Heart right ventricle (tissue), 16 donors: ENCODE measurements at regions not wholly inside any gene's neighbourhood (a gene's known extent, or its start where the extent isn't known, plus 50 kb on each side); places are given as distances from the start of the nearest gene placed in this dataset.
"Not testable (repeated sequence)": the region's sequence is repeated elsewhere in the genome, so short reads cannot be mapped to it uniquely, and the experiment has no call there.

Source experiments
- ATAC-seq, 8 donors: fragments of 200-7000 bp; cut with Tn5 transposase; one replicate each; pipeline ENCODE4 v1.9.1; 2020; ENCODE audit warnings: mild to moderate bottlenecking in 8 of 8, moderate library complexity in 8 of 8, moderate number of reproducible peaks in 1 of 8
- DNase-seq, 2 donors: peaks; one replicate each; pipeline ENCODE4 v3.0.0-alpha.2; 2020
- H3K27ac ChIP-seq, 10 donors: fragments of 200-600 bp; sonication (generic) in 2 of 10; one replicate each; pipeline versions ENCODE4 v1.5.0 to v1.8.0; 2020 to 2022; ENCODE audit warnings: mild to moderate bottlenecking in 3 of 10
- H3K27me3 ChIP-seq, 7 donors: fragments of 200-600 bp; one replicate each; pipeline ENCODE4 v1.8.0; 2021 to 2022; ENCODE audit warnings: mild to moderate bottlenecking in 2 of 7
- H3K36me3 ChIP-seq, 9 donors: fragments of 200-600 bp; sonication (generic) in 1 of 9; one replicate each; pipeline versions ENCODE4 v1.5.0 to v1.8.0; 2020 to 2022; ENCODE audit warnings: mild to moderate bottlenecking in 2 of 9
- H3K4me1 ChIP-seq, 9 donors: fragments of 200-600 bp; sonication (generic) in 1 of 9; one replicate each; pipeline versions ENCODE4 v1.5.0 to v1.8.0; 2020 to 2022; ENCODE audit warnings: mild to moderate bottlenecking in 4 of 9
- H3K4me3 ChIP-seq, 10 donors: fragments of 200-600 bp; sonication (generic) in 2 of 10; one replicate each; pipeline versions ENCODE4 v1.5.0 to v1.8.0; 2020 to 2022; ENCODE audit warnings: mild to moderate bottlenecking in 7 of 10, moderate library complexity in 2 of 10
- H3K9me3 ChIP-seq, 11 donors: fragments of 200-600 bp in 10 of 11; sonication (generic) in 2 of 11; one replicate each; pipeline versions ENCODE4 v1.5.0 to v1.8.0; 2013 to 2022; ENCODE audit warnings: mild to moderate bottlenecking in 2 of 11, control low read depth in 1 of 11, moderate library complexity in 1 of 11
- CTCF ChIP-seq, 9 donors: fragments of 200-600 bp; sonication (generic) in 2 of 9; IDR thresholded peaks; one replicate each; pipeline versions ENCODE4 v1.5.0 to v1.8.0; 2021 to 2022; ENCODE audit warnings: antibody characterized with exemption in 9 of 9, mild to moderate bottlenecking in 5 of 9, moderate library complexity in 1 of 9
- WGBS, 2 donors: extraction: QIAGEN DNeasy Blood & Tissue Kit; methylation state at CpG; one replicate each; pipeline ENCODE4 v1.1.7; 2013; ENCODE audit warnings: inconsistent platforms in 1 of 2; 5-methylcytosine and 5-hydroxymethylcytosine counted together
- intact Hi-C, 10 donors: fragments of 100-400 bp; cut with DNase I; formaldehyde crosslinking; loops; one replicate each; pipeline versions ENCODE4 v1.11.1 to v1.14.2; 2022
- donor health status: Arrhythmogenic right ventricular cardiomyopathy.
- donor health status: ischemic (EF 13 %, LVEDD 7.1; RV severe dilation, severe dysfunction).
- donor health status: healthy with polysubstance abuse.
- donor health status: DM: no; HTN: yes; CAD: no.
- donor health status: DM: no; HTN: no; CAD: no.
- donor health status: ischemic (EF 25% LVEDD 6.9; RV normal size, moderate dysfunction).
- donor health status: ischemic (EF 25% LVEDD 5.7; RV mildly dilated, moderate dysfunction).
- donor health status: healthy.
- donor health status: DM: yes; HTN: yes; CAD: no.
- donor health status: Ischemic cardiomyopathy.
- donor health status: ischemic (EF 35%, LVEDD 5.7; RV mildly dilated, moderate dysfunction).
- donor health status: nonischemic (EF 11% LVEDD 7.7; RV severe dilation, severe dysfunction).
- donor health status: DM: yes; HTN: yes; CAD: no.
- donor health status: PGD.
- donor health status: ischemic (EF 29% LVEDD 5.4; RV normal size, mild dysfunction).
- donor health status: nonischemic (EF 23%, LVEDD 6.1; RV moderate dilation, normal function).

DNA sequence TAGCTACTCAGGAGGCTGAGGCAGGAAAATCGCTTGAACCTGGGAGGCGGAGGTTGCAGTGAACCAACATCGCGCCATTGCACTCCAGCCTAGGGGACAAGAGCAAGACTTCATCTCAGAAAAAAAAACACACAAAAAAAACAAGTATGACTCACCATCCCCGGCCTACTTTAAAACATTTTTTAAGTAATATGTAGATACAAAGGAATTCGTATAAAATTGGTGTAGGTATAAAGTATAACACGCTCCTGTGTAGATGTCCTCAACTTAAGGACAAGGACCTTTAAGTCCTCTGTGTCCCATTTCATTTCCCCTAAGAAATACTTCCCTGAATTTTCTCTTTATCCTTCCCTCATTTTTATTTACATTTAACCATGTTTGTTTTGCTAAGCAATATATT lies 73.4 kb upstream of the PKN2 start:
- intact Hi-C loops: no loop called here
- ATAC-seq: no peak
- TF ChIP-seq CTCF (IDR thresholded peaks at IDR 0.05): no peak

GRCh38 chr1:88612292-88612691 lies 71.8 kb upstream of the PKN2 start:
- WGBS, 2 donors: 73 to 74% methylated on average over 2 of the region's 2 CpGs
- ATAC-seq (no peak), DNase-seq (no peak)
- Histone ChIP-seq H3K27me3 (no peaks in the 10 kb centered on the region), H3K36me3 (no peaks in the 10 kb centered on the region), H3K4me3 (no peak overlapping the region), H3K4me1 (no peaks in the 10 kb centered on the region), H3K27ac (no peak overlapping the region), H3K9me3 (peaks cover 0 to 4% (median 0%) of the 10 kb centered on the region in 11 donors)
- intact Hi-C loops: no loop called here
- no peak for TF ChIP-seq CTCF (IDR thresholded peaks at IDR 0.05)

More for the DNA sequence above, 73.4 kb upstream of the PKN2 start:
- H3K4me3 ChIP-seq: no peak overlapping the region
- no peak overlapping the region for H3K27ac ChIP-seq
- H3K27me3 ChIP-seq: no peaks in the 10 kb centered on the region
- H3K9me3 ChIP-seq: no peaks in the 10 kb centered on the region
- H3K4me1 ChIP-seq: no peaks in the 10 kb centered on the region
- WGBS, 2 donors: 91 to 95% methylated on average over 7 of the region's 7 CpGs
- H3K36me3 ChIP-seq: no peaks in the 10 kb centered on the region
- DNase-seq: no peak

DNA sequence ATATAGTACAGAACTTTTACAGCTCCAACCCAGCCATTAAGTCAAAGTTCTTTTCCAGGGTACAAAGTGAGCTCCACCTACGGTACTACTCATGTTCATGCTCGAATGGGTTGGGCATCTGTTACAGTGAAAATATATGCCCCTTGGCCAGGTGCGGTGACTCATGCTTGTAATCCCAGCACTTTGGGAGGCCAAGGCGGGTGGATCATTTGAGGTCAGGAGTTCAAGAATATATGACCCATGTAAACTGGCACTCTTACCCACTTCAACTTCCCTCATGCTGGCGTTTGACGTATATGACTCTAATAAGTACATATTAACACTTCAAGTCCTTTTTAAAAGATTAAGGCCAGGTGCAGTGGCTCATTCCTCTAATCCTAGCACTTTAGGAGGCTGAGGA lies 71.3 kb upstream of the PKN2 start:
- intact Hi-C loops: no loop called here
- no peak for TF ChIP-seq CTCF (IDR thresholded peaks at IDR 0.05)
- Histone ChIP-seq H3K36me3 (no peaks in the 10 kb centered on the region), H3K4me3 (no peak overlapping the region), H3K9me3 (peaks cover 0 to 9% (median 0%) of the 10 kb centered on the region in 11 donors), H3K27me3 (no peaks in the 10 kb centered on the region), H3K4me1 (no peaks in the 10 kb centered on the region), H3K27ac (no peak overlapping the region)
- DNase-seq: no peak
- WGBS, 2 donors: 86 to 90% methylated on average over 6 of the region's 6 CpGs
- ATAC-seq: no peak

DNA sequence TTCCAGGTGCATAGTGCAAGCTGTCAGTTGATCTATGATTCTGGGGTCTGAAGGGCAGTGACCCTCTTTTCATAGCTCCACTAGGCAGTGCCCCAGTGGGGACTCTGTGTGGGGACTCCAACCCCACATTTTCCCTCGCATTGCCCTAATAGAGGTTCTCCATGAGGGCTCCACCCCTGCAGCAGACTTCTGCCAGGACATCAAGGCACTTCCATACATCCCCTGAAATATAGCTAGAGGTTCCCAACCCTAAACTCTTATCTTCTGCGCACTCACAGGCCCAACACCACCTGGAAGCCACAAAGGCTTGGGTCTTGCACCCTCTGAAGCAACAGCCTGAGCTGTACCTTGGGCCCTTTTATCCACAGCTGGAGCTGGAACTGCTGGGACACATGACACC lies 65.7 kb upstream of the PKN2 start:
- WGBS, 2 donors: 85 to 92% methylated on average over 2 of the region's 2 CpGs
- intact Hi-C loops: no loop called here
- Histone ChIP-seq H3K27ac (no peak overlapping the region), H3K27me3 (no peaks in the 10 kb centered on the region), H3K4me1 (no peaks in the 10 kb centered on the region), H3K4me3 (no peak overlapping the region), H3K36me3 (no peaks in the 10 kb centered on the region), H3K9me3 (peaks cover 0 to 39% (median 5%) of the 10 kb centered on the region in 11 donors)
- DNase-seq (no peak), ATAC-seq (no peak)
- TF ChIP-seq CTCF (IDR thresholded peaks at IDR 0.05): no peak

- H3K27me3 ChIP-seq, H3K27ac ChIP-seq, DNase-seq, ATAC-seq, H3K4me1 ChIP-seq, H3K4me3 ChIP-seq, H3K36me3 ChIP-seq, intact Hi-C loops: not testable (repeated sequence)
- peaks cover 0 to 30% (median 5%) of the 10 kb centered on the region in 11 donors for H3K9me3 ChIP-seq
- WGBS, 2 donors: 59 to 63% methylated on average over 1 of the region's 1 CpG
Observed at GRCh38 chr1:88623101-88623500, 61.0 kb upstream of the PKN2 start.
